RWPE2 (cell line): ENCODE measurements at regions not wholly inside any gene's neighbourhood (a gene's known extent, or its start where the extent isn't known, plus 50 kb on each side); places are given as distances from the start of the nearest gene placed in this dataset.

Experiments used
- ATAC-seq: fragments of 200-7000 bp; cut with Tn5 transposase; 3 replicates; pipeline ENCODE4 v1.9.1; 2021; ENCODE audit warnings: low read depth
- DNase-seq: peaks from one replicate; pipeline ENCODE4 v3.0.0-alpha.2; 2020; ENCODE audit warnings: low spot score
- H3K27ac ChIP-seq: fragments of 450-650 bp; 2 replicates; pipeline ENCODE4 v1.5.1; 2017; ENCODE audit warnings: mild to moderate bottlenecking; ENCODE audit not compliant: poor library complexity, severe bottlenecking
- H3K27me3 ChIP-seq: fragments of 250-450 bp; sonication (Bioruptor Pico); 2 replicates; pipeline ENCODE4 v1.5.1; 2021; ENCODE audit warnings: mild to moderate bottlenecking, moderate library complexity; ENCODE audit not compliant: insufficient read depth, poor library complexity, severe bottlenecking
- H3K36me3 ChIP-seq: fragments of 250-450 bp; sonication (Bioruptor Pico); 2 replicates; pipeline ENCODE4 v1.5.1; 2020; ENCODE audit warnings: low read depth, mild to moderate bottlenecking, moderate library complexity
- H3K4me1 ChIP-seq: fragments of 250-450 bp; sonication (Bioruptor Pico); 2 replicates; pipeline ENCODE4 v1.5.1; 2021; ENCODE audit warnings: mild to moderate bottlenecking, moderate library complexity; ENCODE audit not compliant: insufficient read depth, poor library complexity, severe bottlenecking
- H3K4me3 ChIP-seq: fragments of 250-450 bp; sonication (Bioruptor Pico); 2 replicates; pipeline ENCODE4 v1.5.1; 2021; ENCODE audit warnings: mild to moderate bottlenecking, moderate library complexity; ENCODE audit not compliant: severe bottlenecking
- H3K9me3 ChIP-seq: fragments of 250-450 bp; sonication (Bioruptor Pico); 2 replicates; pipeline ENCODE4 v1.5.1; 2021; ENCODE audit warnings: mild to moderate bottlenecking, moderate library complexity; ENCODE audit not compliant: severe bottlenecking
- CTCF ChIP-seq: fragments of 450-650 bp; IDR thresholded peaks from one replicate; pipeline ENCODE4 v1.5.1; 2017; ENCODE audit warnings: mild to moderate bottlenecking, moderate library complexity; ENCODE audit not compliant: poor library complexity, severe bottlenecking

- Histone ChIP-seq H3K27me3 (no peaks in the 10 kb centered on the region), H3K27ac (no peak overlapping the region), H3K36me3 (no peaks in the 10 kb centered on the region), H3K4me1 (no peaks in the 10 kb centered on the region), H3K9me3 (no peaks in the 10 kb centered on the region), H3K4me3 (no peak overlapping the region)
- DNase-seq (no peak), ATAC-seq (no peak)
- no peak for TF ChIP-seq CTCF
Measured at GRCh38 chr13:85419611-85420010, 379.6 kb downstream of the SLITRK6 start.

- no peak overlapping the region for H3K27ac ChIP-seq
- H3K4me1 ChIP-seq: no peaks in the 10 kb centered on the region
- H3K36me3 ChIP-seq: no peaks in the 10 kb centered on the region
- ATAC-seq: no peak
- no peak overlapping the region for H3K4me3 ChIP-seq
- H3K9me3 ChIP-seq: no peaks in the 10 kb centered on the region
- H3K27me3 ChIP-seq: no peaks in the 10 kb centered on the region
- no peak for TF ChIP-seq CTCF
- DNase-seq: no peak
Measured at GRCh38 chr13:85417807-85418206, 381.4 kb downstream of the SLITRK6 start.

GRCh38 chr13:85413664-85414063, 385.6 kb downstream of the SLITRK6 start:
- no peak overlapping the region for H3K4me3 ChIP-seq
- ATAC-seq: no peak
- DNase-seq: no peak
- H3K4me1 ChIP-seq: no peaks in the 10 kb centered on the region
- H3K36me3 ChIP-seq: no peaks in the 10 kb centered on the region
- no peak for TF ChIP-seq CTCF
- no peaks in the 10 kb centered on the region for H3K27me3 ChIP-seq
- H3K27ac ChIP-seq: no peak overlapping the region
- H3K9me3 ChIP-seq: no peaks in the 10 kb centered on the region

- no peaks in the 10 kb centered on the region for H3K27me3 ChIP-seq
- DNase-seq: no peak
- no peaks in the 10 kb centered on the region for H3K9me3 ChIP-seq
- no peak for ATAC-seq
- no peak overlapping the region for H3K4me3 ChIP-seq
- no peaks in the 10 kb centered on the region for H3K36me3 ChIP-seq
- H3K27ac ChIP-seq: no peak overlapping the region
- no peak for TF ChIP-seq CTCF
- H3K4me1 ChIP-seq: no peaks in the 10 kb centered on the region
Measured at GRCh38 chr13:85412448-85412847, 386.8 kb downstream of the SLITRK6 start.

- no peaks in the 10 kb centered on the region for H3K4me1 ChIP-seq
- no peak overlapping the region for H3K27ac ChIP-seq
- H3K9me3 ChIP-seq: no peaks in the 10 kb centered on the region
- H3K4me3 ChIP-seq: no peak overlapping the region
- no peak for TF ChIP-seq CTCF
- ATAC-seq: no peak
- no peaks in the 10 kb centered on the region for H3K36me3 ChIP-seq
- DNase-seq: no peak
- no peaks in the 10 kb centered on the region for H3K27me3 ChIP-seq
Measured at GRCh38 chr13:85411591-85411990, 387.6 kb downstream of the SLITRK6 start.
